Glutamatergic neuron (in vitro differentiated cells): ENCODE measurements at regions not wholly inside any gene's neighbourhood (a gene's known extent, or its start where the extent isn't known, plus 50 kb on each side); places are given as distances from the start of the nearest gene placed in this dataset.

Source experiments
- DNase-seq: peaks from one replicate; pipeline ENCODE4 v3.0.0; 2022
- H3K27ac Mint-ChIP-seq: one replicate; pipeline ENCODE4 v1.8.0; 2020; ENCODE audit warnings: mild to moderate bottlenecking, mixed read lengths, inconsistent platforms; ENCODE audit not compliant: unreplicated experiment
- H3K27me3 Mint-ChIP-seq: one replicate; pipeline ENCODE4 v1.8.0; 2020; ENCODE audit warnings: mild to moderate bottlenecking, moderate library complexity, mixed read lengths, inconsistent platforms; ENCODE audit not compliant: unreplicated experiment
- H3K36me3 Mint-ChIP-seq: one replicate; pipeline ENCODE4 v1.8.0; 2020; ENCODE audit warnings: mild to moderate bottlenecking, mixed read lengths, inconsistent platforms; ENCODE audit not compliant: unreplicated experiment
- H3K4me1 Mint-ChIP-seq: one replicate; pipeline ENCODE4 v1.8.0; 2020; ENCODE audit warnings: mild to moderate bottlenecking, low read depth, mixed read lengths, inconsistent platforms; ENCODE audit not compliant: unreplicated experiment
- H3K4me3 Mint-ChIP-seq: one replicate; pipeline ENCODE4 v1.8.0; 2020; ENCODE audit warnings: mild to moderate bottlenecking, mixed read lengths, inconsistent platforms; ENCODE audit not compliant: unreplicated experiment
- H3K9me3 Mint-ChIP-seq: one replicate; pipeline ENCODE4 v1.8.0; 2020; ENCODE audit warnings: mild to moderate bottlenecking, moderate library complexity, mixed read lengths, inconsistent platforms; ENCODE audit not compliant: unreplicated experiment
- CTCF ChIP-seq: fragments of 200-600 bp; sonication (generic); IDR thresholded peaks from one replicate; pipeline ENCODE4 v1.5.0; 2021; ENCODE audit not compliant: partially characterized antibody, unreplicated experiment

GRCh38 chr2:236866542-236867340 lies 218.9 kb upstream of the COPS8 start:
- no peak for TF ChIP-seq CTCF
- no peaks in the 10 kb centered on the region for H3K4me1 Mint-ChIP-seq
- peaks cover 3% of the 10 kb centered on the region for H3K27me3 Mint-ChIP-seq
- peaks cover 29% of the 10 kb centered on the region for H3K36me3 Mint-ChIP-seq
- no peak for DNase-seq
- H3K4me3 Mint-ChIP-seq, result no peak overlapping the region
- no peak overlapping the region for H3K27ac Mint-ChIP-seq
- peaks cover 7% of the 10 kb centered on the region for H3K9me3 Mint-ChIP-seq

GRCh38 chr2:236867441-236868260 lies 218.0 kb upstream of the COPS8 start:
- Mint-ChIP-seq H3K4me3 (no peak overlapping the region), H3K9me3 (peaks cover 7% of the 10 kb centered on the region), H3K4me1 (no peaks in the 10 kb centered on the region), H3K27me3 (peaks cover 3% of the 10 kb centered on the region), H3K27ac (no peak overlapping the region), H3K36me3 (peaks cover 29% of the 10 kb centered on the region)
- no peak for TF ChIP-seq CTCF
- DNase-seq, result no peak

GRCh38 chr2:236870370-236870769 lies 215.3 kb upstream of the COPS8 start:
- Mint-ChIP-seq H3K9me3 (peaks cover 8% of the 10 kb centered on the region), H3K27me3 (peaks cover 2% of the 10 kb centered on the region), H3K36me3 (peaks cover 13% of the 10 kb centered on the region), H3K4me1 (peaks cover 10% of the 10 kb centered on the region), H3K4me3 (no peak overlapping the region), H3K27ac (no peak overlapping the region)
- no peak for TF ChIP-seq CTCF
- DNase-seq, result no peak

- peaks cover 3% of the 10 kb centered on the region for H3K36me3 Mint-ChIP-seq
- peaks cover 6% of the 10 kb centered on the region for H3K9me3 Mint-ChIP-seq
- H3K4me3 Mint-ChIP-seq, result no peak overlapping the region
- no peak overlapping the region for H3K27ac Mint-ChIP-seq
- H3K4me1 Mint-ChIP-seq, result peaks cover 20% of the 10 kb centered on the region
- H3K27me3 Mint-ChIP-seq, result peaks cover 2% of the 10 kb centered on the region
- no peak for TF ChIP-seq CTCF
- DNase-seq, result no peak
These were observed 214.1 kb upstream of the COPS8 start for GRCh38 chr2:236871500-236872001.

GRCh38 chr2:236872015-236872414 lies 213.7 kb upstream of the COPS8 start:
- no peak for TF ChIP-seq CTCF
- H3K27ac Mint-ChIP-seq, result no peak overlapping the region
- peaks cover 22% of the 10 kb centered on the region for H3K4me1 Mint-ChIP-seq
- no peak for DNase-seq
- peaks cover 2% of the 10 kb centered on the region for H3K27me3 Mint-ChIP-seq
- no peak overlapping the region for H3K4me3 Mint-ChIP-seq
- peaks cover 6% of the 10 kb centered on the region for H3K9me3 Mint-ChIP-seq
- no peaks in the 10 kb centered on the region for H3K36me3 Mint-ChIP-seq
